Liver (tissue), 8 donors: ENCODE measurements at regions not wholly inside any gene's neighbourhood (a gene's known extent, or its start where the extent isn't known, plus 50 kb on each side); places are given as distances from the start of the nearest gene placed in this dataset.
"Not testable (repeated sequence)": the region's sequence is repeated elsewhere in the genome, so short reads cannot be mapped to it uniquely, and the experiment has no call there.

Experiments
- DNase-seq: peaks from one replicate; pipeline ENCODE4 v3.0.0-alpha.2; 2017; ENCODE audit warnings: low spot score
- H3K27ac ChIP-seq, 2 donors: one replicate each; pipeline ENCODE4 v1.7.0; 2013; ENCODE audit warnings: inconsistent platforms in 2 of 2, low read length in 2 of 2, control low read depth in 1 of 2, low read depth in 1 of 2, mild to moderate bottlenecking in 1 of 2
- H3K27me3 ChIP-seq, 4 donors: one replicate each; pipeline versions ENCODE4 v1.6.1 to v1.7.0; 2013; ENCODE audit warnings: low read length in 3 of 4, inconsistent platforms in 1 of 4, mild to moderate bottlenecking in 1 of 4, moderate library complexity in 1 of 4; ENCODE audit not compliant: control insufficient read depth in 4 of 4, insufficient read depth in 4 of 4
- H3K36me3 ChIP-seq, 4 donors: one replicate each; pipeline versions ENCODE4 v1.6.1 to v1.7.0; 2013; ENCODE audit warnings: low read length in 3 of 4, mild to moderate bottlenecking in 3 of 4, low read depth in 1 of 4, moderate library complexity in 1 of 4; ENCODE audit not compliant: control insufficient read depth in 4 of 4, insufficient read depth in 3 of 4
- H3K4me1 ChIP-seq, 4 donors: one replicate each; pipeline versions ENCODE4 v1.6.1 to v1.7.0; 2013; ENCODE audit warnings: low read length in 3 of 4, mild to moderate bottlenecking in 3 of 4, moderate library complexity in 1 of 4; ENCODE audit not compliant: control insufficient read depth in 4 of 4, insufficient read depth in 4 of 4
- H3K4me3 ChIP-seq, 3 donors: one replicate each; pipeline versions ENCODE4 v1.6.1 to v1.7.0; 2013; ENCODE audit warnings: low read length in 3 of 3, control low read depth in 1 of 3, low read depth in 1 of 3, mild to moderate bottlenecking in 1 of 3
- H3K9ac ChIP-seq, 2 donors: one replicate each; pipeline ENCODE4 v1.7.0; 2013; ENCODE audit warnings: low read length in 2 of 2, mild to moderate bottlenecking in 2 of 2, moderate library complexity in 2 of 2, control low read depth in 1 of 2, low read depth in 1 of 2
- H3K9me3 ChIP-seq, 4 donors: one replicate each; pipeline versions ENCODE4 v1.6.1 to v1.7.0; 2013; ENCODE audit warnings: low read length in 3 of 4; ENCODE audit not compliant: control insufficient read depth in 4 of 4
- CTCF ChIP-seq: fragments of 150-350 bp; IDR thresholded peaks from 2 replicates; pipeline ENCODE4 v1.5.1; 2017; ENCODE audit warnings: improper control_type of control experiment, low read depth, low read length; ENCODE audit not compliant: missing input control
- EGR1 ChIP-seq, 2 donors: IDR thresholded peaks; 2 replicates each; pipeline ENCODE4 v1.6.1; 2016 to 2018; ENCODE audit warnings: antibody characterized with exemption in 2 of 2, low read depth in 2 of 2
- FOXA1 ChIP-seq: IDR thresholded peaks from 2 replicates; pipeline ENCODE4 v1.6.1; 2016; ENCODE audit warnings: antibody characterized with exemption
- FOXA2 ChIP-seq: IDR thresholded peaks from 2 replicates; pipeline ENCODE4 v1.6.1; 2016; ENCODE audit warnings: antibody characterized with exemption
- GABPA ChIP-seq, 2 donors: IDR thresholded peaks in 1 of 2; conservative IDR thresholded peaks in 1 of 2; 2 replicates each; pipeline ENCODE4 v1.6.1; 2016; ENCODE audit warnings: antibody characterized with exemption in 2 of 2, mild to moderate bottlenecking in 1 of 2, moderate library complexity in 1 of 2
- HNF4A ChIP-seq, 2 donors: conservative IDR thresholded peaks; 2 replicates each; pipeline ENCODE4 v1.6.1; 2016; ENCODE audit warnings: antibody characterized with exemption in 2 of 2, mild to moderate bottlenecking in 2 of 2
- HNF4G ChIP-seq: IDR thresholded peaks from 2 replicates; pipeline ENCODE4 v1.6.1; 2016; ENCODE audit warnings: antibody characterized with exemption
- JUND ChIP-seq, 2 donors: IDR thresholded peaks; 2 replicates each; pipeline ENCODE4 v1.6.1; 2016; ENCODE audit warnings: antibody characterized with exemption in 2 of 2
- NR2F2 ChIP-seq: IDR thresholded peaks from 2 replicates; pipeline ENCODE4 v1.6.1; 2016; ENCODE audit warnings: antibody characterized with exemption
- RAD21 ChIP-seq, 2 donors: IDR thresholded peaks; 2 replicates each; pipeline ENCODE4 v1.6.1; 2016; ENCODE audit warnings: antibody characterized with exemption in 2 of 2, mild to moderate bottlenecking in 2 of 2
- REST ChIP-seq: IDR thresholded peaks from 2 replicates; pipeline ENCODE4 v1.6.1; 2016; ENCODE audit warnings: antibody characterized with exemption, mild to moderate bottlenecking
- RXRA ChIP-seq, 2 donors: IDR thresholded peaks; 2 replicates each; pipeline ENCODE4 v1.6.1; 2017 to 2018; ENCODE audit warnings: antibody characterized with exemption in 2 of 2, mild to moderate bottlenecking in 1 of 2
- SP1 ChIP-seq: IDR thresholded peaks from 2 replicates; pipeline ENCODE4 v1.6.1; 2018; ENCODE audit warnings: antibody characterized with exemption, mild to moderate bottlenecking
- TAF1 ChIP-seq: conservative IDR thresholded peaks from 2 replicates; pipeline ENCODE4 v1.6.1; 2016; ENCODE audit warnings: antibody characterized with exemption, mild to moderate bottlenecking
- YY1 ChIP-seq: IDR thresholded peaks from 2 replicates; pipeline ENCODE4 v1.6.1; 2016; ENCODE audit warnings: antibody characterized with exemption, mild to moderate bottlenecking
- ZBTB33 ChIP-seq: IDR thresholded peaks from 2 replicates; pipeline ENCODE4 v1.6.1; 2016; ENCODE audit warnings: antibody characterized with exemption
- WGBS: extraction: QIAGEN DNeasy Blood & Tissue Kit; methylation state at CpG from one replicate; pipeline ENCODE4 v1.1.7; 2013; 5-methylcytosine and 5-hydroxymethylcytosine counted together
- TF ChIP-seq, protein P1 (sequence below): IDR thresholded peaks from 2 replicates; pipeline ENCODE4 v1.6.1; 2016; ENCODE audit warnings: antibody characterized with exemption
- donor health status: healthy.
- donor health status: healthy.
- donor health status: healthy.
- donor health status: healthy.
- donor health status: healthy.

- H3K4me1 ChIP-seq, DNase-seq, H3K4me3 ChIP-seq, H3K27me3 ChIP-seq, H3K27ac ChIP-seq, H3K9ac ChIP-seq: not testable (repeated sequence)
- Histone ChIP-seq H3K9me3 (peaks cover 0 to 17% (median 11%) of the 10 kb centered on the region in 4 donors), H3K36me3 (peaks cover 0 to 48% (median 36%) of the 10 kb centered on the region in 4 donors)
- WGBS, result 96% methylated on average over 9 of the region's 9 CpGs
Measured at GRCh38 chr11:63313198-63313597, 56.4 kb upstream of the SLC22A9 start.

- Histone ChIP-seq H3K9ac (no peak overlapping the region), H3K9me3 (no peaks in the 10 kb centered on the region), H3K36me3 (peaks cover 0 to 56% (median 31%) of the 10 kb centered on the region in 4 donors), H3K4me1 (peaks cover 0 to 16% (median 4%) of the 10 kb centered on the region in 4 donors), H3K4me3 (no peak overlapping the region), H3K27ac (no peak overlapping the region), H3K27me3 (no peaks in the 10 kb centered on the region)
- no peak for DNase-seq
- WGBS, result 93% methylated on average over 3 of the region's 3 CpGs
- TF ChIP-seq YY1 (no peak), TAF1 (no peak), ZBTB33 (no peak), FOXA1 (no peak), REST (no peak), SP1 (no peak), FOXA2 (no peak), RAD21 (IDR thresholded peaks at IDR 0.05) (no peak), CTCF (no peak), HNF4A (conservative IDR thresholded peaks at IDR 0.05) (no peak), RXRA (IDR thresholded peaks at IDR 0.05) (no peak), EGR1 (IDR thresholded peaks at IDR 0.05; ENCODE audit: low read depth in 2 of 2) (no peak), GABPA (IDR thresholded peaks at IDR 0.05 in 1 of 2, conservative IDR thresholded peaks at IDR 0.05 in 1 of 2) (no peak), JUND (IDR thresholded peaks at IDR 0.05) (no peak), NR2F2 (no peak), HNF4G (no peak)
- TF ChIP-seq, protein P1, sequence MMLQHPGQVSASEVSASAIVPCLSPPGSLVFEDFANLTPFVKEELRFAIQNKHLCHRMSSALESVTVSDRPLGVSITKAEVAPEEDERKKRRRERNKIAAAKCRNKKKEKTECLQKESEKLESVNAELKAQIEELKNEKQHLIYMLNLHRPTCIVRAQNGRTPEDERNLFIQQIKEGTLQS, result no peak
Measured at GRCh38 chr11:63298258-63298657, 54.9 kb upstream of the SLC22A25 start.
